GM13977 (cell line): ENCODE measurements at regions not wholly inside any gene's neighbourhood (a gene's known extent, or its start where the extent isn't known, plus 50 kb on each side); places are given as distances from the start of the nearest gene placed in this dataset.

Source experiments
- DNase-seq: peaks from one replicate; pipeline ENCODE4 v3.0.0; 2012; ENCODE audit warnings: low spot score
- CTCF ChIP-seq: IDR thresholded peaks from 2 replicates; pipeline ENCODE4 v1.5.1; 2012; ENCODE audit warnings: mild to moderate bottlenecking, control low read depth; ENCODE audit not compliant: insufficient read depth; ENCODE audit errors: extremely low read depth, missing control alignments
- in situ Hi-C: fragments of 300-500 bp; cut with MboI; formaldehyde crosslinking; loops from one replicate; pipeline ENCODE4 v1.12.0; 2022; ENCODE audit warnings: low sequenced_read_pairs, low pct_unique_long_range_greater_than_20kb, mixed read lengths, inconsistent platforms; ENCODE audit not compliant: unreplicated experiment

- DNase-seq: no peak
- TF ChIP-seq CTCF: no peak
- in situ Hi-C loops: no loop called here
Observed at GRCh38 chr5:125317536-125317995, 571.1 kb upstream of the ZNF608 start.

GRCh38 chr5:125321654-125322053 lies 575.2 kb upstream of the ZNF608 start:
- in situ Hi-C loops: no loop called here
- DNase-seq: no peak
- TF ChIP-seq CTCF: no peak

GRCh38 chr5:125323613-125324012 lies 577.2 kb upstream of the ZNF608 start:
- no peak for TF ChIP-seq CTCF
- DNase-seq: no peak
- in situ Hi-C loops: no loop called here

GRCh38 chr5:125325488-125326149 lies 579.2 kb upstream of the ZNF608 start:
- TF ChIP-seq CTCF: no peak
- in situ Hi-C loops: no loop called here

GRCh38 chr5:125326150-125326510 lies 579.7 kb upstream of the ZNF608 start:
- in situ Hi-C loops: no loop called here
- no peak for TF ChIP-seq CTCF
- DNase-seq: no peak

More at GRCh38 chr5:125325488-125326149, 579.2 kb upstream of the ZNF608 start:
- no peak for DNase-seq

- in situ Hi-C loops: no loop called here
- DNase-seq: no peak
- no peak for TF ChIP-seq CTCF
Observed at GRCh38 chr5:125327676-125328075, 581.2 kb upstream of the ZNF608 start.
